Sigmoid colon (tissue), 4 donors: ENCODE measurements at regions not wholly inside any gene's neighbourhood (a gene's known extent, or its start where the extent isn't known, plus 50 kb on each side); places are given as distances from the start of the nearest gene placed in this dataset.

ENCODE experiments used
- POLR2AphosphoS5 ChIP-seq, 4 donors: sonication (generic); formaldehyde crosslinking; IDR thresholded peaks; one replicate each; pipeline ENCODE4 v1.6.1; 2017; ENCODE audit warnings: antibody characterized with exemption in 4 of 4
- TF ChIP-seq, protein P1 (sequence below), 4 experiments: fragments of 450-650 bp in 3 of 4; fragments of 200-600 bp in 1 of 4; IDR thresholded peaks; one replicate each; pipeline ENCODE4 v1.5.1; 2016 to 2019; ENCODE audit warnings: antibody characterized with exemption in 4 of 4, mild to moderate bottlenecking in 3 of 4, moderate library complexity in 2 of 4

DNA sequence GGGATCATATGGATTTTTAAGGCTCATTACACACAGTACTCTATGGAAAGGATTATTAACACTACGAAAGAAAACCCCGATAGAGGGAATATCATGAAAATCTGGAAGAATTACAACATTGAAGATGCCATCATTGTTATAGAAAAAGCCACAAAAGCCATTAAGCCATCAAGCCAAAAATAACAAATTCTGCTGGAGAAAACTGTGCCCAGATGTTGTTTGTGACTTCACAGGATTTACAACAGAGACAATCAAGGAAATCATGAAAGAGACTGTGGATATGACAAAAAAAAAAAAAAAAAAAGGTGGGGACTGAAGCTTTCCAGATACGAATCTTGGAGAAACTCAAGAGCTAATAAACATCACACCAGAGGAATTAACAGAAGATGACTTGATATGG is 433.8 kb upstream of the CDH6 start:
- TF ChIP-seq, protein P1, sequence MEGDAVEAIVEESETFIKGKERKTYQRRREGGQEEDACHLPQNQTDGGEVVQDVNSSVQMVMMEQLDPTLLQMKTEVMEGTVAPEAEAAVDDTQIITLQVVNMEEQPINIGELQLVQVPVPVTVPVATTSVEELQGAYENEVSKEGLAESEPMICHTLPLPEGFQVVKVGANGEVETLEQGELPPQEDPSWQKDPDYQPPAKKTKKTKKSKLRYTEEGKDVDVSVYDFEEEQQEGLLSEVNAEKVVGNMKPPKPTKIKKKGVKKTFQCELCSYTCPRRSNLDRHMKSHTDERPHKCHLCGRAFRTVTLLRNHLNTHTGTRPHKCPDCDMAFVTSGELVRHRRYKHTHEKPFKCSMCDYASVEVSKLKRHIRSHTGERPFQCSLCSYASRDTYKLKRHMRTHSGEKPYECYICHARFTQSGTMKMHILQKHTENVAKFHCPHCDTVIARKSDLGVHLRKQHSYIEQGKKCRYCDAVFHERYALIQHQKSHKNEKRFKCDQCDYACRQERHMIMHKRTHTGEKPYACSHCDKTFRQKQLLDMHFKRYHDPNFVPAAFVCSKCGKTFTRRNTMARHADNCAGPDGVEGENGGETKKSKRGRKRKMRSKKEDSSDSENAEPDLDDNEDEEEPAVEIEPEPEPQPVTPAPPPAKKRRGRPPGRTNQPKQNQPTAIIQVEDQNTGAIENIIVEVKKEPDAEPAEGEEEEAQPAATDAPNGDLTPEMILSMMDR (IDR thresholded peaks at IDR 0.05), result no peak
- no peak for TF ChIP-seq POLR2AphosphoS5 (IDR thresholded peaks at IDR 0.05)
